ENCODE measurements at regions not wholly inside any gene's neighbourhood (a gene's known extent, or its start where the extent isn't known, plus 50 kb on each side); places are given as distances from the start of the nearest gene placed in this dataset.

DNA sequence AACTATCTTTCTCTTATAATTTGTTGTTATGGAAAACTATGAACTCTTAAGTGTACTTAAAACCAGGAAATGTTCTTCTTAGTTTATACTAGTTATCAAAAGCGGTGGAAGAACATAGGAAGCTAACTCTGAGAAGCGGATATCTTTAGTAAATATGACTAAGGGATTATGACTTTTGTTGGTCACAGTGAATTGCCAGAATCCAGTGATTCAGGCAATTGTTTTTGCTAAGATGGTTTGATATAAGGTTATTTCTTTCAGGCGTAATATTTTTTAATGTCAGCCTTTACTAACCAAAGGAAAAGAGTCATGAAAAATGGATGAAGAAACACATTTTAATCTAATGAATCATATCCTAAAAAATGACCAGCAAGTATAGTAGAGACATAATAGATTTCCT, 473.5 kb downstream of the FOXG1 start:
- Histone ChIP-seq H3K4me3 (no peak overlapping the region), H4K20me1 (replicated peaks; ENCODE audit: control insufficient read depth, insufficient read depth, low read length) (no peaks in the 10 kb centered on the region), H2AFZ (ENCODE audit: low read depth, low read length) (no peak overlapping the region), H3K27ac (ENCODE audit: extremely low read depth, low read depth, low read length) (no peak overlapping the region), H3K9me3 (replicated peaks; ENCODE audit: control insufficient read depth, insufficient read depth, low read depth, low read length) (no peaks in the 10 kb centered on the region), H3K4me2 (ENCODE audit: insufficient read depth, low read length) (no peak overlapping the region), H3K79me2 (ENCODE audit: control insufficient read depth, insufficient read depth, low read length) (no peaks in the 10 kb centered on the region), H3K36me3 (ENCODE audit: control insufficient read depth, insufficient read depth, low read length) (no peaks in the 10 kb centered on the region), H3K9ac (ENCODE audit: insufficient read depth in 1 of 2, low read depth in 2 of 2, low read length in 2 of 2) (no peak overlapping the region), H3K4me1 (replicated peaks in 1 of 2; ENCODE audit: control insufficient read depth in 2 of 2, insufficient read depth in 2 of 2, low read length in 2 of 2) (no peaks in the 10 kb centered on the region), H3K27me3 (ENCODE audit: control insufficient read depth in 2 of 2, insufficient read depth in 2 of 2, low read length in 2 of 2) (no peaks in the 10 kb centered on the region), H3K9me1 (ENCODE audit: control insufficient read depth, insufficient read depth, low read length) (no peaks in the 10 kb centered on the region)
- in situ Hi-C loops (cut with MboI) (no loop called here), intact Hi-C loops (cut with micrococcal nuclease) (no loop called here)
- DNase-seq (ENCODE audit: extremely low read depth in 1 of 4, low spot score in 3 of 4) (no peak), FAIRE-seq (no peak), ATAC-seq (no peak)
- POLR2A ChIA-PET = no interaction called here
- CTCF ChIA-PET (ENCODE audit: low intra/inter-chr PET ratio) = no interaction called here
- WGBS (ENCODE audit: insufficient coverage, low coverage, missing lambda C conversion rate) = 0% methylated on average over 3 of the region's 3 CpGs
- BruUV-seq (replicated peaks) = no TSS peak
- TF ChIP-seq SP2 (IDR thresholded peaks at IDR 0.05; ENCODE audit: extremely low read depth, low read depth, low read length, poor library complexity, severe bottlenecking) (no peak), POLR2AphosphoS2 (IDR thresholded peaks at IDR 0.05; ENCODE audit: low read length) (no peak), ETS2 (tag; IDR thresholded peaks at IDR 0.05; ENCODE audit: borderline replicate concordance, poor library complexity, severe bottlenecking) (no peak), TCF7 (IDR thresholded peaks at IDR 0.05; ENCODE audit: borderline replicate concordance) (no peak), HLTF (IDR thresholded peaks at IDR 0.05) (no peak), XRCC4 (IDR thresholded peaks at IDR 0.05; ENCODE audit: extremely low read depth, insufficient read depth, insufficient read length) (no peak), KLF6 (CRISPR knock-in tag; IDR thresholded peaks at IDR 0.05; ENCODE audit: borderline replicate concordance) (no peak), BMI1 (IDR thresholded peaks at IDR 0.05; ENCODE audit: low read length) (no peak)
- TF ChIP-seq, protein P1, sequence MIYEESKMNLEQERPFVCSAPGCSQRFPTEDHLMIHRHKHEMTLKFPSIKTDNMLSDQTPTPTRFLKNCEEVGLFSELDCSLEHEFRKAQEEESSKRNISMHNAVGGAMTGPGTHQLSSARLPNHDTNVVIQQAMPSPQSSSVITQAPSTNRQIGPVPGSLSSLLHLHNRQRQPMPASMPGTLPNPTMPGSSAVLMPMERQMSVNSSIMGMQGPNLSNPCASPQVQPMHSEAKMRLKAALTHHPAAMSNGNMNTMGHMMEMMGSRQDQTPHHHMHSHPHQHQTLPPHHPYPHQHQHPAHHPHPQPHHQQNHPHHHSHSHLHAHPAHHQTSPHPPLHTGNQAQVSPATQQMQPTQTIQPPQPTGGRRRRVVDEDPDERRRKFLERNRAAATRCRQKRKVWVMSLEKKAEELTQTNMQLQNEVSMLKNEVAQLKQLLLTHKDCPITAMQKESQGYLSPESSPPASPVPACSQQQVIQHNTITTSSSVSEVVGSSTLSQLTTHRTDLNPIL (CRISPR knock-in tag; IDR thresholded peaks at IDR 0.05) = no peak
- TF ChIP-seq, protein P2, sequence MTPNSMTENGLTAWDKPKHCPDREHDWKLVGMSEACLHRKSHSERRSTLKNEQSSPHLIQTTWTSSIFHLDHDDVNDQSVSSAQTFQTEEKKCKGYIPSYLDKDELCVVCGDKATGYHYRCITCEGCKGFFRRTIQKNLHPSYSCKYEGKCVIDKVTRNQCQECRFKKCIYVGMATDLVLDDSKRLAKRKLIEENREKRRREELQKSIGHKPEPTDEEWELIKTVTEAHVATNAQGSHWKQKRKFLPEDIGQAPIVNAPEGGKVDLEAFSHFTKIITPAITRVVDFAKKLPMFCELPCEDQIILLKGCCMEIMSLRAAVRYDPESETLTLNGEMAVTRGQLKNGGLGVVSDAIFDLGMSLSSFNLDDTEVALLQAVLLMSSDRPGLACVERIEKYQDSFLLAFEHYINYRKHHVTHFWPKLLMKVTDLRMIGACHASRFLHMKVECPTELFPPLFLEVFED (CRISPR knock-in tag; conservative IDR thresholded peaks at IDR 0.05) = no peak
- TF ChIP-seq, protein P3, sequence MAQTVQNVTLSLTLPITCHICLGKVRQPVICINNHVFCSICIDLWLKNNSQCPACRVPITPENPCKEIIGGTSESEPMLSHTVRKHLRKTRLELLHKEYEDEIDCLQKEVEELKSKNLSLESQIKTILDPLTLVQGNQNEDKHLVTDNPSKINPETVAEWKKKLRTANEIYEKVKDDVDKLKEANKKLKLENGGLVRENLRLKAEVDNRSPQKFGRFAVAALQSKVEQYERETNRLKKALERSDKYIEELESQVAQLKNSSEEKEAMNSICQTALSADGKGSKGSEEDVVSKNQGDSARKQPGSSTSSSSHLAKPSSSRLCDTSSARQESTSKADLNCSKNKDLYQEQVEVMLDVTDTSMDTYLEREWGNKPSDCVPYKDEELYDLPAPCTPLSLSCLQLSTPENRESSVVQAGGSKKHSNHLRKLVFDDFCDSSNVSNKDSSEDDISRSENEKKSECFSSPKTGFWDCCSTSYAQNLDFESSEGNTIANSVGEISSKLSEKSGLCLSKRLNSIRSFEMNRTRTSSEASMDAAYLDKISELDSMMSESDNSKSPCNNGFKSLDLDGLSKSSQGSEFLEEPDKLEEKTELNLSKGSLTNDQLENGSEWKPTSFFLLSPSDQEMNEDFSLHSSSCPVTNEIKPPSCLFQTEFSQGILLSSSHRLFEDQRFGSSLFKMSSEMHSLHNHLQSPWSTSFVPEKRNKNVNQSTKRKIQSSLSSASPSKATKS (CRISPR knock-in tag; IDR thresholded peaks at IDR 0.05) = no peak
- TF ChIP-seq, protein P4, sequence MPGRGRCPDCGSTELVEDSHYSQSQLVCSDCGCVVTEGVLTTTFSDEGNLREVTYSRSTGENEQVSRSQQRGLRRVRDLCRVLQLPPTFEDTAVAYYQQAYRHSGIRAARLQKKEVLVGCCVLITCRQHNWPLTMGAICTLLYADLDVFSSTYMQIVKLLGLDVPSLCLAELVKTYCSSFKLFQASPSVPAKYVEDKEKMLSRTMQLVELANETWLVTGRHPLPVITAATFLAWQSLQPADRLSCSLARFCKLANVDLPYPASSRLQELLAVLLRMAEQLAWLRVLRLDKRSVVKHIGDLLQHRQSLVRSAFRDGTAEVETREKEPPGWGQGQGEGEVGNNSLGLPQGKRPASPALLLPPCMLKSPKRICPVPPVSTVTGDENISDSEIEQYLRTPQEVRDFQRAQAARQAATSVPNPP (IDR thresholded peaks at IDR 0.05; ENCODE audit: borderline replicate concordance, insufficient read depth, insufficient read length) = no peak
- TF ChIP-seq, protein P5, sequence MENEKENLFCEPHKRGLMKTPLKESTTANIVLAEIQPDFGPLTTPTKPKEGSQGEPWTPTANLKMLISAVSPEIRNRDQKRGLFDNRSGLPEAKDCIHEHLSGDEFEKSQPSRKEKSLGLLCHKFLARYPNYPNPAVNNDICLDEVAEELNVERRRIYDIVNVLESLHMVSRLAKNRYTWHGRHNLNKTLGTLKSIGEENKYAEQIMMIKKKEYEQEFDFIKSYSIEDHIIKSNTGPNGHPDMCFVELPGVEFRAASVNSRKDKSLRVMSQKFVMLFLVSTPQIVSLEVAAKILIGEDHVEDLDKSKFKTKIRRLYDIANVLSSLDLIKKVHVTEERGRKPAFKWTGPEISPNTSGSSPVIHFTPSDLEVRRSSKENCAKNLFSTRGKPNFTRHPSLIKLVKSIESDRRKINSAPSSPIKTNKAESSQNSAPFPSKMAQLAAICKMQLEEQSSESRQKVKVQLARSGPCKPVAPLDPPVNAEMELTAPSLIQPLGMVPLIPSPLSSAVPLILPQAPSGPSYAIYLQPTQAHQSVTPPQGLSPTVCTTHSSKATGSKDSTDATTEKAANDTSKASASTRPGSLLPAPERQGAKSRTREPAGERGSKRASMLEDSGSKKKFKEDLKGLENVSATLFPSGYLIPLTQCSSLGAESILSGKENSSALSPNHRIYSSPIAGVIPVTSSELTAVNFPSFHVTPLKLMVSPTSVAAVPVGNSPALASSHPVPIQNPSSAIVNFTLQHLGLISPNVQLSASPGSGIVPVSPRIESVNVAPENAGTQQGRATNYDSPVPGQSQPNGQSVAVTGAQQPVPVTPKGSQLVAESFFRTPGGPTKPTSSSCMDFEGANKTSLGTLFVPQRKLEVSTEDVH (IDR thresholded peaks at IDR 0.05; ENCODE audit: low read depth, partially characterized antibody) = no peak
